Cardiac septum (tissue), 1 donor: ENCODE measurements at regions not wholly inside any gene's neighbourhood (a gene's known extent, or its start where the extent isn't known, plus 50 kb on each side); places are given as distances from the start of the nearest gene placed in this dataset.

Source experiments
- DNase-seq: peaks from one replicate; pipeline ENCODE4 v3.0.0-alpha.2; 2020; ENCODE audit warnings: low spot score
- intact Hi-C: fragments of 100-400 bp; cut with DNase I; formaldehyde crosslinking; loops from one replicate; pipeline ENCODE4 v1.14.0; 2022
- donor health status: DM: no; HTN: no; CAD: no.

- DNase-seq, result no peak
- intact Hi-C loops, result loop anchor here (5.0 kb wide), 1 partner anchor 63 kb away; no protein-coding TSS in a partner anchor
Measured at GRCh38 chr5:33370466-33370859, 70.3 kb upstream of the TARS1 start.

- intact Hi-C loops, result loop anchor here (5.0 kb wide), 1 partner anchor 64 kb away; no protein-coding TSS in a partner anchor
- no peak for DNase-seq
Measured at GRCh38 chr5:33371660-33372059, 69.1 kb upstream of the TARS1 start.

GRCh38 chr5:33372721-33373472, 67.9 kb upstream of the TARS1 start:
- DNase-seq, result no peak
- intact Hi-C loops, result loop anchor here (5.0 kb wide), 1 partner anchor 66 kb away; no protein-coding TSS in a partner anchor

GRCh38 chr5:33375900-33376299, 64.9 kb upstream of the TARS1 start:
- intact Hi-C loops, result loop anchor here (5.0 kb wide), 1 partner anchor 664 kb away; the partner anchor contains the start of gene NPR3
- no peak for DNase-seq

- intact Hi-C loops, result loop anchor here (5.0 kb wide), 1 partner anchor 667 kb away; the partner anchor contains the start of gene NPR3
- no peak for DNase-seq
Measured at GRCh38 chr5:33379757-33380156, 61.0 kb upstream of the TARS1 start.

GRCh38 chr5:33381243-33381642, 59.5 kb upstream of the TARS1 start:
- intact Hi-C loops, result no loop called here

More at GRCh38 chr5:33381243-33381642, 59.5 kb upstream of the TARS1 start:
- no peak for DNase-seq
